ENCODE measurements at regions not wholly inside any gene's neighbourhood (a gene's known extent, or its start where the extent isn't known, plus 50 kb on each side); places are given as distances from the start of the nearest gene placed in this dataset.
"Not testable (repeated sequence)": the region's sequence is repeated elsewhere in the genome, so short reads cannot be mapped to it uniquely, and the experiment has no call there.

- ATAC-seq (no peak), DNase-seq (ENCODE audit: low spot score) (no peak)
- H3K36me3 Mint-ChIP-seq = peaks cover 6% of the 10 kb centered on the region
- H3K27me3 Mint-ChIP-seq = no peaks in the 10 kb centered on the region
- peaks cover 25% of the 10 kb centered on the region for H3K9me3 Mint-ChIP-seq
- H3K4me1 Mint-ChIP-seq (ENCODE audit: low read depth in 2 of 2) = no peaks in the 10 kb centered on the region
- H3K4me3 Mint-ChIP-seq = no peak overlapping the region
- no peak overlapping the region for H3K27ac Mint-ChIP-seq
Observed at GRCh38 chr6:92263864-92264263, 1155.5 kb downstream of the EPHA7 start.

GRCh38 chr6:92259171-92259570 lies 1160.2 kb downstream of the EPHA7 start:
- H3K27ac Mint-ChIP-seq = no peak overlapping the region
- peaks cover 6% of the 10 kb centered on the region for H3K36me3 Mint-ChIP-seq
- ATAC-seq = no peak
- no peaks in the 10 kb centered on the region for H3K4me1 Mint-ChIP-seq (ENCODE audit: low read depth in 2 of 2)
- no peaks in the 10 kb centered on the region for H3K27me3 Mint-ChIP-seq
- H3K9me3 Mint-ChIP-seq = peaks cover 19% of the 10 kb centered on the region
- DNase-seq (ENCODE audit: low spot score) = no peak
- no peak overlapping the region for H3K4me3 Mint-ChIP-seq

GRCh38 chr6:92243315-92243714 lies 1176.0 kb downstream of the EPHA7 start:
- ATAC-seq (no peak), DNase-seq (ENCODE audit: low spot score) (no peak)
- Mint-ChIP-seq H3K4me3 (no peak overlapping the region), H3K9me3 (no peaks in the 10 kb centered on the region), H3K36me3 (no peaks in the 10 kb centered on the region), H3K27me3 (no peaks in the 10 kb centered on the region), H3K4me1 (ENCODE audit: low read depth in 2 of 2) (no peaks in the 10 kb centered on the region), H3K27ac (no peak overlapping the region)

GRCh38 chr6:92231171-92231701 lies 1188.1 kb downstream of the EPHA7 start:
- Mint-ChIP-seq H3K9me3 (peaks cover 27% of the 10 kb centered on the region), H3K4me1 (ENCODE audit: low read depth in 2 of 2) (no peaks in the 10 kb centered on the region), H3K4me3 (no peak overlapping the region), H3K27me3 (no peaks in the 10 kb centered on the region), H3K36me3 (peaks cover 5% of the 10 kb centered on the region), H3K27ac (no peak overlapping the region)
- ATAC-seq (no peak), DNase-seq (ENCODE audit: low spot score) (no peak)

GRCh38 chr6:92219987-92220386 lies 1199.4 kb downstream of the EPHA7 start:
- not testable (repeated sequence) for H3K27me3 Mint-ChIP-seq; H3K4me3 Mint-ChIP-seq; H3K4me1 Mint-ChIP-seq (ENCODE audit: low read depth in 2 of 2); H3K36me3 Mint-ChIP-seq; H3K27ac Mint-ChIP-seq; ATAC-seq; DNase-seq (ENCODE audit: low spot score)
- peaks cover 18% of the 10 kb centered on the region for H3K9me3 Mint-ChIP-seq

GRCh38 chr6:92216717-92217116 lies 1202.6 kb downstream of the EPHA7 start:
- no peaks in the 10 kb centered on the region for H3K27me3 Mint-ChIP-seq
- DNase-seq (ENCODE audit: low spot score) (no peak), ATAC-seq (no peak)
- H3K9me3 Mint-ChIP-seq = peaks cover 15% of the 10 kb centered on the region
- no peaks in the 10 kb centered on the region for H3K4me1 Mint-ChIP-seq (ENCODE audit: low read depth in 2 of 2)
- H3K27ac Mint-ChIP-seq = no peak overlapping the region
- H3K36me3 Mint-ChIP-seq = peaks cover 6% of the 10 kb centered on the region
- H3K4me3 Mint-ChIP-seq = no peak overlapping the region

GRCh38 chr6:92201618-92202017 lies 1217.7 kb downstream of the EPHA7 start:
- Mint-ChIP-seq H3K36me3 (no peaks in the 10 kb centered on the region), H3K27me3 (no peaks in the 10 kb centered on the region), H3K4me1 (ENCODE audit: low read depth in 2 of 2) (no peaks in the 10 kb centered on the region), H3K9me3 (peaks cover 9% of the 10 kb centered on the region), H3K4me3 (no peak overlapping the region), H3K27ac (no peak overlapping the region)
- DNase-seq (ENCODE audit: low spot score) = no peak
- ATAC-seq = no peak

- Mint-ChIP-seq H3K4me1 (ENCODE audit: low read depth in 2 of 2) (no peaks in the 10 kb centered on the region), H3K27me3 (no peaks in the 10 kb centered on the region), H3K9me3 (peaks cover 18% of the 10 kb centered on the region), H3K4me3 (no peak overlapping the region), H3K27ac (no peak overlapping the region), H3K36me3 (no peaks in the 10 kb centered on the region)
- DNase-seq (ENCODE audit: low spot score) (no peak), ATAC-seq (no peak)
Observed at GRCh38 chr6:92196325-92196724, 1223.0 kb downstream of the EPHA7 start.

GRCh38 chr6:92195796-92196195 lies 1223.6 kb downstream of the EPHA7 start:
- H3K36me3 Mint-ChIP-seq = no peaks in the 10 kb centered on the region
- no peak overlapping the region for H3K27ac Mint-ChIP-seq
- ATAC-seq (no peak), DNase-seq (ENCODE audit: low spot score) (no peak)
- H3K4me1 Mint-ChIP-seq (ENCODE audit: low read depth in 2 of 2) = no peaks in the 10 kb centered on the region
- no peak overlapping the region for H3K4me3 Mint-ChIP-seq
- peaks cover 22% of the 10 kb centered on the region for H3K9me3 Mint-ChIP-seq
- H3K27me3 Mint-ChIP-seq = no peaks in the 10 kb centered on the region

GRCh38 chr6:92188016-92188415 lies 1231.3 kb downstream of the EPHA7 start:
- peaks cover 20% of the 10 kb centered on the region for H3K9me3 Mint-ChIP-seq
- ATAC-seq (no peak), DNase-seq (ENCODE audit: low spot score) (no peak)
- H3K36me3 Mint-ChIP-seq = no peaks in the 10 kb centered on the region
- no peak overlapping the region for H3K27ac Mint-ChIP-seq
- no peaks in the 10 kb centered on the region for H3K4me1 Mint-ChIP-seq (ENCODE audit: low read depth in 2 of 2)
- no peaks in the 10 kb centered on the region for H3K27me3 Mint-ChIP-seq
- no peak overlapping the region for H3K4me3 Mint-ChIP-seq

GRCh38 chr6:92184933-92185332 lies 1234.4 kb downstream of the EPHA7 start:
- Mint-ChIP-seq H3K27ac (no peak overlapping the region), H3K4me3 (no peak overlapping the region), H3K36me3 (no peaks in the 10 kb centered on the region), H3K27me3 (no peaks in the 10 kb centered on the region), H3K4me1 (ENCODE audit: low read depth in 2 of 2) (no peaks in the 10 kb centered on the region), H3K9me3 (peaks cover 6% of the 10 kb centered on the region)
- ATAC-seq = no peak
- no peak for DNase-seq (ENCODE audit: low spot score)

- peaks cover 9% of the 10 kb centered on the region for H3K9me3 Mint-ChIP-seq
- ATAC-seq = no peak
- H3K4me1 Mint-ChIP-seq (ENCODE audit: low read depth in 2 of 2) = no peaks in the 10 kb centered on the region
- no peaks in the 10 kb centered on the region for H3K27me3 Mint-ChIP-seq
- H3K4me3 Mint-ChIP-seq = no peak overlapping the region
- no peak for DNase-seq (ENCODE audit: low spot score)
- H3K27ac Mint-ChIP-seq = no peak overlapping the region
- H3K36me3 Mint-ChIP-seq = no peaks in the 10 kb centered on the region
Observed at GRCh38 chr6:92181347-92181746, 1238.0 kb downstream of the EPHA7 start.

- DNase-seq (ENCODE audit: low spot score) (no peak), ATAC-seq (no peak)
- Mint-ChIP-seq H3K4me1 (ENCODE audit: low read depth in 2 of 2) (no peaks in the 10 kb centered on the region), H3K4me3 (no peak overlapping the region), H3K27ac (no peak overlapping the region), H3K36me3 (peaks cover 4% of the 10 kb centered on the region), H3K9me3 (peaks cover 14% of the 10 kb centered on the region), H3K27me3 (no peaks in the 10 kb centered on the region)
Observed at GRCh38 chr6:92180090-92180489, 1239.3 kb downstream of the EPHA7 start.

- ATAC-seq = no peak
- H3K27me3 Mint-ChIP-seq = no peaks in the 10 kb centered on the region
- H3K9me3 Mint-ChIP-seq = peaks cover 17% of the 10 kb centered on the region
- no peak overlapping the region for H3K27ac Mint-ChIP-seq
- no peaks in the 10 kb centered on the region for H3K4me1 Mint-ChIP-seq (ENCODE audit: low read depth in 2 of 2)
- peaks cover 4% of the 10 kb centered on the region for H3K36me3 Mint-ChIP-seq
- no peak overlapping the region for H3K4me3 Mint-ChIP-seq
- DNase-seq (ENCODE audit: low spot score) = no peak
Observed at GRCh38 chr6:92176666-92177065, 1242.7 kb downstream of the EPHA7 start.

GRCh38 chr6:92174398-92175073 lies 1244.8 kb downstream of the EPHA7 start:
- no peak for ATAC-seq
- H3K4me3 Mint-ChIP-seq = no peak overlapping the region
- DNase-seq (ENCODE audit: low spot score) = no peak
- H3K27me3 Mint-ChIP-seq = no peaks in the 10 kb centered on the region
- H3K4me1 Mint-ChIP-seq (ENCODE audit: low read depth in 2 of 2) = no peaks in the 10 kb centered on the region
- H3K36me3 Mint-ChIP-seq = peaks cover 4% of the 10 kb centered on the region
- H3K27ac Mint-ChIP-seq = no peak overlapping the region
- H3K9me3 Mint-ChIP-seq = peaks cover 14% of the 10 kb centered on the region

Measured in natural killer cell treated with Interleukin-12 subunit alpha and Interleukin-12 subunit beta and Interleukin-15 and Interleukin-18, amount 100 ng/mL, for 72 hours (primary cell).